HEK293T (cell line): ENCODE measurements at regions not wholly inside any gene's neighbourhood (a gene's known extent, or its start where the extent isn't known, plus 50 kb on each side); places are given as distances from the start of the nearest gene placed in this dataset.

Experiments used
- ELF4 ChIP-seq: fragments of 450-650 bp; IDR thresholded peaks from 2 replicates; pipeline ENCODE4 v1.6.1; 2017; ENCODE audit warnings: antibody characterized with exemption
- HDGF ChIP-seq: fragments of 450-650 bp; IDR thresholded peaks from 2 replicates; pipeline ENCODE4 v1.6.1; 2017; ENCODE audit warnings: antibody characterized with exemption, borderline replicate concordance
- SP1 ChIP-seq: fragments of 450-650 bp; IDR thresholded peaks from 2 replicates; pipeline ENCODE4 v1.6.1; 2017
- ZNF384 ChIP-seq: fragments of 450-650 bp; IDR thresholded peaks from 2 replicates; pipeline ENCODE4 v1.6.1; 2016

- TF ChIP-seq HDGF (no peak), ELF4 (no peak), ZNF384 (no peak), SP1 (no peak)
These were observed 516.4 kb upstream of the BOD1L1 start for GRCh38 chr4:14143892-14144291.
